ENCODE measurements at regions not wholly inside any gene's neighbourhood (a gene's known extent, or its start where the extent isn't known, plus 50 kb on each side); places are given as distances from the start of the nearest gene placed in this dataset.

GRCh38 chr12:93072340-93072739, 143.2 kb upstream of the EEA1 start:
- TF ChIP-seq SP2 (IDR thresholded peaks at IDR 0.05; ENCODE audit: low read length) (no peak), MAFK (IDR thresholded peaks at IDR 0.05; ENCODE audit: low read depth, low read length) (no peak), SIX5 (IDR thresholded peaks at IDR 0.05; ENCODE audit: low read depth, low read length) (no peak), CTCF (IDR thresholded peaks at IDR 0.05; ENCODE audit: control extremely low read depth in 1 of 3, insufficient read depth in 1 of 3, low read depth in 1 of 3, low read length in 3 of 3) (no peak), NRF1 (IDR thresholded peaks at IDR 0.05; ENCODE audit: low read depth, low read length) (no peak), SIRT6 (IDR thresholded peaks at IDR 0.05; ENCODE audit: low read length) (no peak), RXRA (IDR thresholded peaks at IDR 0.05; ENCODE audit: insufficient read depth, low read depth, low read length) (no peak), FOSL1 (IDR thresholded peaks at IDR 0.05; ENCODE audit: insufficient read depth, low read depth, low read length) (no peak), ATF3 (IDR thresholded peaks at IDR 0.05; ENCODE audit: insufficient read depth, low read depth, low read length) (no peak), BCL11A (IDR thresholded peaks at IDR 0.05; ENCODE audit: low read depth in 2 of 2, low read length in 2 of 2) (no peak), EZH2 (IDR thresholded peaks at IDR 0.05; ENCODE audit: low read depth, low read length, severe bottlenecking) (no peak)

All from H1 (cell line).